Liver (tissue), 8 donors: ENCODE measurements at regions not wholly inside any gene's neighbourhood (a gene's known extent, or its start where the extent isn't known, plus 50 kb on each side); places are given as distances from the start of the nearest gene placed in this dataset.

Experiments used
- DNase-seq: peaks from one replicate; pipeline ENCODE4 v3.0.0-alpha.2; 2017; ENCODE audit warnings: low spot score
- H3K27ac ChIP-seq, 2 donors: one replicate each; pipeline ENCODE4 v1.7.0; 2013; ENCODE audit warnings: inconsistent platforms in 2 of 2, low read length in 2 of 2, control low read depth in 1 of 2, low read depth in 1 of 2, mild to moderate bottlenecking in 1 of 2
- H3K27me3 ChIP-seq, 4 donors: one replicate each; pipeline versions ENCODE4 v1.6.1 to v1.7.0; 2013; ENCODE audit warnings: low read length in 3 of 4, inconsistent platforms in 1 of 4, mild to moderate bottlenecking in 1 of 4, moderate library complexity in 1 of 4; ENCODE audit not compliant: control insufficient read depth in 4 of 4, insufficient read depth in 4 of 4
- H3K36me3 ChIP-seq, 4 donors: one replicate each; pipeline versions ENCODE4 v1.6.1 to v1.7.0; 2013; ENCODE audit warnings: low read length in 3 of 4, mild to moderate bottlenecking in 3 of 4, low read depth in 1 of 4, moderate library complexity in 1 of 4; ENCODE audit not compliant: control insufficient read depth in 4 of 4, insufficient read depth in 3 of 4
- H3K4me1 ChIP-seq, 4 donors: one replicate each; pipeline versions ENCODE4 v1.6.1 to v1.7.0; 2013; ENCODE audit warnings: low read length in 3 of 4, mild to moderate bottlenecking in 3 of 4, moderate library complexity in 1 of 4; ENCODE audit not compliant: control insufficient read depth in 4 of 4, insufficient read depth in 4 of 4
- H3K4me3 ChIP-seq, 3 donors: one replicate each; pipeline versions ENCODE4 v1.6.1 to v1.7.0; 2013; ENCODE audit warnings: low read length in 3 of 3, control low read depth in 1 of 3, low read depth in 1 of 3, mild to moderate bottlenecking in 1 of 3
- H3K9ac ChIP-seq, 2 donors: one replicate each; pipeline ENCODE4 v1.7.0; 2013; ENCODE audit warnings: low read length in 2 of 2, mild to moderate bottlenecking in 2 of 2, moderate library complexity in 2 of 2, control low read depth in 1 of 2, low read depth in 1 of 2
- H3K9me3 ChIP-seq, 4 donors: one replicate each; pipeline versions ENCODE4 v1.6.1 to v1.7.0; 2013; ENCODE audit warnings: low read length in 3 of 4; ENCODE audit not compliant: control insufficient read depth in 4 of 4
- CTCF ChIP-seq: fragments of 150-350 bp; IDR thresholded peaks from 2 replicates; pipeline ENCODE4 v1.5.1; 2017; ENCODE audit warnings: improper control_type of control experiment, low read depth, low read length; ENCODE audit not compliant: missing input control
- EGR1 ChIP-seq, 2 donors: IDR thresholded peaks; 2 replicates each; pipeline ENCODE4 v1.6.1; 2016 to 2018; ENCODE audit warnings: antibody characterized with exemption in 2 of 2, low read depth in 2 of 2
- FOXA1 ChIP-seq: IDR thresholded peaks from 2 replicates; pipeline ENCODE4 v1.6.1; 2016; ENCODE audit warnings: antibody characterized with exemption
- GABPA ChIP-seq, 2 donors: IDR thresholded peaks in 1 of 2; conservative IDR thresholded peaks in 1 of 2; 2 replicates each; pipeline ENCODE4 v1.6.1; 2016; ENCODE audit warnings: antibody characterized with exemption in 2 of 2, mild to moderate bottlenecking in 1 of 2, moderate library complexity in 1 of 2
- HNF4G ChIP-seq: IDR thresholded peaks from 2 replicates; pipeline ENCODE4 v1.6.1; 2016; ENCODE audit warnings: antibody characterized with exemption
- JUND ChIP-seq, 2 donors: IDR thresholded peaks; 2 replicates each; pipeline ENCODE4 v1.6.1; 2016; ENCODE audit warnings: antibody characterized with exemption in 2 of 2
- MAX ChIP-seq: IDR thresholded peaks from 2 replicates; pipeline ENCODE4 v1.6.1; 2016; ENCODE audit warnings: antibody characterized with exemption
- RAD21 ChIP-seq, 2 donors: IDR thresholded peaks; 2 replicates each; pipeline ENCODE4 v1.6.1; 2016; ENCODE audit warnings: antibody characterized with exemption in 2 of 2, mild to moderate bottlenecking in 2 of 2
- RXRA ChIP-seq, 2 donors: IDR thresholded peaks; 2 replicates each; pipeline ENCODE4 v1.6.1; 2017 to 2018; ENCODE audit warnings: antibody characterized with exemption in 2 of 2, mild to moderate bottlenecking in 1 of 2
- SP1 ChIP-seq: IDR thresholded peaks from 2 replicates; pipeline ENCODE4 v1.6.1; 2018; ENCODE audit warnings: antibody characterized with exemption, mild to moderate bottlenecking
- TAF1 ChIP-seq: conservative IDR thresholded peaks from 2 replicates; pipeline ENCODE4 v1.6.1; 2016; ENCODE audit warnings: antibody characterized with exemption, mild to moderate bottlenecking
- WGBS: extraction: QIAGEN DNeasy Blood & Tissue Kit; methylation state at CpG from one replicate; pipeline ENCODE4 v1.1.7; 2013; 5-methylcytosine and 5-hydroxymethylcytosine counted together
- TF ChIP-seq, protein P1 (sequence below): IDR thresholded peaks from 2 replicates; pipeline ENCODE4 v1.6.1; 2016; ENCODE audit warnings: antibody characterized with exemption, mild to moderate bottlenecking
- TF ChIP-seq, protein P2 (sequence below): IDR thresholded peaks from 2 replicates; pipeline ENCODE4 v1.6.1; 2016; ENCODE audit warnings: antibody characterized with exemption
- TF ChIP-seq, protein P3 (sequence below): IDR thresholded peaks from 2 replicates; pipeline ENCODE4 v1.6.1; 2016; ENCODE audit warnings: antibody characterized with exemption
- donor health status: healthy.
- donor health status: healthy.
- donor health status: healthy.
- donor health status: healthy.
- donor health status: healthy.

GRCh38 chr5:3155046-3155445 is 403.6 kb upstream of the IRX2 start (continued):
- TF ChIP-seq, protein P1, sequence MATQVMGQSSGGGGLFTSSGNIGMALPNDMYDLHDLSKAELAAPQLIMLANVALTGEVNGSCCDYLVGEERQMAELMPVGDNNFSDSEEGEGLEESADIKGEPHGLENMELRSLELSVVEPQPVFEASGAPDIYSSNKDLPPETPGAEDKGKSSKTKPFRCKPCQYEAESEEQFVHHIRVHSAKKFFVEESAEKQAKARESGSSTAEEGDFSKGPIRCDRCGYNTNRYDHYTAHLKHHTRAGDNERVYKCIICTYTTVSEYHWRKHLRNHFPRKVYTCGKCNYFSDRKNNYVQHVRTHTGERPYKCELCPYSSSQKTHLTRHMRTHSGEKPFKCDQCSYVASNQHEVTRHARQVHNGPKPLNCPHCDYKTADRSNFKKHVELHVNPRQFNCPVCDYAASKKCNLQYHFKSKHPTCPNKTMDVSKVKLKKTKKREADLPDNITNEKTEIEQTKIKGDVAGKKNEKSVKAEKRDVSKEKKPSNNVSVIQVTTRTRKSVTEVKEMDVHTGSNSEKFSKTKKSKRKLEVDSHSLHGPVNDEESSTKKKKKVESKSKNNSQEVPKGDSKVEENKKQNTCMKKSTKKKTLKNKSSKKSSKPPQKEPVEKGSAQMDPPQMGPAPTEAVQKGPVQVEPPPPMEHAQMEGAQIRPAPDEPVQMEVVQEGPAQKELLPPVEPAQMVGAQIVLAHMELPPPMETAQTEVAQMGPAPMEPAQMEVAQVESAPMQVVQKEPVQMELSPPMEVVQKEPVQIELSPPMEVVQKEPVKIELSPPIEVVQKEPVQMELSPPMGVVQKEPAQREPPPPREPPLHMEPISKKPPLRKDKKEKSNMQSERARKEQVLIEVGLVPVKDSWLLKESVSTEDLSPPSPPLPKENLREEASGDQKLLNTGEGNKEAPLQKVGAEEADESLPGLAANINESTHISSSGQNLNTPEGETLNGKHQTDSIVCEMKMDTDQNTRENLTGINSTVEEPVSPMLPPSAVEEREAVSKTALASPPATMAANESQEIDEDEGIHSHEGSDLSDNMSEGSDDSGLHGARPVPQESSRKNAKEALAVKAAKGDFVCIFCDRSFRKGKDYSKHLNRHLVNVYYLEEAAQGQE, result no peak
- TF ChIP-seq, protein P2, sequence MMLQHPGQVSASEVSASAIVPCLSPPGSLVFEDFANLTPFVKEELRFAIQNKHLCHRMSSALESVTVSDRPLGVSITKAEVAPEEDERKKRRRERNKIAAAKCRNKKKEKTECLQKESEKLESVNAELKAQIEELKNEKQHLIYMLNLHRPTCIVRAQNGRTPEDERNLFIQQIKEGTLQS, result no peak
- TF ChIP-seq RXRA (IDR thresholded peaks at IDR 0.05) (no peak), GABPA (IDR thresholded peaks at IDR 0.05 in 1 of 2, conservative IDR thresholded peaks at IDR 0.05 in 1 of 2) (no peak), HNF4G (no peak), JUND (IDR thresholded peaks at IDR 0.05) (no peak)

- WGBS, result 34% methylated on average over 4 of the region's 4 CpGs
- Histone ChIP-seq H3K4me3 (no peak overlapping the region), H3K4me1 (no peaks in the 10 kb centered on the region), H3K9ac (no peak overlapping the region), H3K36me3 (no peaks in the 10 kb centered on the region), H3K27me3 (peaks cover 0 to 4% (median 2%) of the 10 kb centered on the region in 4 donors), H3K9me3 (peaks cover 0 to 7% (median 0%) of the 10 kb centered on the region in 4 donors), H3K27ac (no peak overlapping the region)
- TF ChIP-seq SP1 (no peak), CTCF (no peak)
- DNase-seq, result no peak
Observed at GRCh38 chr5:3153906-3154305, 402.4 kb upstream of the IRX2 start.

- peaks cover 0 to 4% (median 2%) of the 10 kb centered on the region in 4 donors for H3K27me3 ChIP-seq
- no peaks in the 10 kb centered on the region for H3K36me3 ChIP-seq
- TF ChIP-seq RXRA (IDR thresholded peaks at IDR 0.05) (no peak), SP1 (no peak), JUND (IDR thresholded peaks at IDR 0.05) (no peak), RAD21 (IDR thresholded peaks at IDR 0.05) (no peak)
- H3K4me3 ChIP-seq, result no peak overlapping the region
- H3K4me1 ChIP-seq, result no peaks in the 10 kb centered on the region
- no peak overlapping the region for H3K9ac ChIP-seq
- no peak for DNase-seq
- 46% methylated on average over 10 of the region's 10 CpGs for WGBS
- no peak overlapping the region for H3K27ac ChIP-seq
- H3K9me3 ChIP-seq, result peaks cover 0 to 7% (median 0%) of the 10 kb centered on the region in 4 donors
Observed at GRCh38 chr5:3153226-3153858, 401.9 kb upstream of the IRX2 start.

- Histone ChIP-seq H3K4me1 (no peaks in the 10 kb centered on the region), H3K9ac (no peak overlapping the region)
- 67% methylated on average over 9 of the region's 9 CpGs for WGBS
- TF ChIP-seq MAX (no peak), EGR1 (IDR thresholded peaks at IDR 0.05; ENCODE audit: low read depth in 2 of 2) (no peak), FOXA1 (no peak), HNF4G (no peak), TAF1 (no peak), CTCF (no peak)
- TF ChIP-seq, protein P3, sequence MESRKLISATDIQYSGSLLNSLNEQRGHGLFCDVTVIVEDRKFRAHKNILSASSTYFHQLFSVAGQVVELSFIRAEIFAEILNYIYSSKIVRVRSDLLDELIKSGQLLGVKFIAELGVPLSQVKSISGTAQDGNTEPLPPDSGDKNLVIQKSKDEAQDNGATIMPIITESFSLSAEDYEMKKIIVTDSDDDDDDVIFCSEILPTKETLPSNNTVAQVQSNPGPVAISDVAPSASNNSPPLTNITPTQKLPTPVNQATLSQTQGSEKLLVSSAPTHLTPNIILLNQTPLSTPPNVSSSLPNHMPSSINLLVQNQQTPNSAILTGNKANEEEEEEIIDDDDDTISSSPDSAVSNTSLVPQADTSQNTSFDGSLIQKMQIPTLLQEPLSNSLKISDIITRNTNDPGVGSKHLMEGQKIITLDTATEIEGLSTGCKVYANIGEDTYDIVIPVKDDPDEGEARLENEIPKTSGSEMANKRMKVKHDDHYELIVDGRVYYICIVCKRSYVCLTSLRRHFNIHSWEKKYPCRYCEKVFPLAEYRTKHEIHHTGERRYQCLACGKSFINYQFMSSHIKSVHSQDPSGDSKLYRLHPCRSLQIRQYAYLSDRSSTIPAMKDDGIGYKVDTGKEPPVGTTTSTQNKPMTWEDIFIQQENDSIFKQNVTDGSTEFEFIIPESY, result no peak
- TF ChIP-seq, protein P2, result no peak
Observed at GRCh38 chr5:3149899-3150298, 398.4 kb upstream of the IRX2 start.

More at GRCh38 chr5:3149899-3150298, 398.4 kb upstream of the IRX2 start:
- Histone ChIP-seq H3K27ac (no peak overlapping the region), H3K9me3 (peaks cover 0 to 7% (median 0%) of the 10 kb centered on the region in 4 donors), H3K4me3 (no peak overlapping the region), H3K36me3 (no peaks in the 10 kb centered on the region), H3K27me3 (peaks cover 0 to 4% (median 0%) of the 10 kb centered on the region in 4 donors)
- DNase-seq, result no peak
